ENCODE measurements at regions not wholly inside any gene's neighbourhood (a gene's known extent, or its start where the extent isn't known, plus 50 kb on each side); places are given as distances from the start of the nearest gene placed in this dataset.

DNA sequence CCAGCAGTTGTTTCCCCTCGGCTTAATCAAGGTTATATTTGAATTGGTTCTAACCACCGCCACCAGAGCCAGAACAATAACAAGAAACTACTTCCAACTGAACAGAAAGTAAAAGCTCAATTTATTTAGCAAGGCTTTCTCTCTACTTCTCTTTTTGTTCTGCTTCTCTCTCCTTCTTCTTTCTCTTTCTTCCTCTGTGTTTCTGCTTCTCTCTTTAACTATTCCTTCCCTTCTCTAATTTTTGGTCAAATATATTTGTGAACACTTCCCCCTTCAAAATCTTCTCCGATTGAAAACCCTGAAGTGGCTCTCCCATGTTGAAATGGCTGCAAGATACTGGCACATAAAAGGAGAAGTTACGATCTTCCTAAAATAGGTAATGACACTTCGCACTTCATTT, 1195.9 kb upstream of the PRKX start:
- Histone ChIP-seq H3K4ac (ENCODE audit: low read depth, low read length) (no peak overlapping the region), H3K4me2 (ENCODE audit: low read depth, low read length) (no peak overlapping the region), H3K23ac (ENCODE audit: low read depth, low read length) (no peak overlapping the region), H2BK20ac (ENCODE audit: low read depth, low read length) (no peak overlapping the region), H3K4me1 (ENCODE audit: control insufficient read depth, insufficient read depth, low read length) (no peaks in the 10 kb centered on the region), H3K18ac (ENCODE audit: low read depth, low read length) (no peak overlapping the region), H3K4me3 (ENCODE audit: insufficient read depth, low read depth, low read length) (no peak overlapping the region), H3K14ac (replicated peaks; ENCODE audit: low read depth, low read length) (no peak overlapping the region), H2BK15ac (ENCODE audit: low read depth, low read length) (no peak overlapping the region), H2BK120ac (ENCODE audit: low read depth, low read length) (no peak overlapping the region), H4K91ac (ENCODE audit: insufficient read depth, low read depth, low read length) (no peak overlapping the region), H2AFZ (replicated peaks; ENCODE audit: low read length, poor library complexity) (no peak overlapping the region), H4K5ac (ENCODE audit: low read depth, low read length) (no peak overlapping the region), H3K79me1 (ENCODE audit: low read depth in 1 of 2, low read length in 2 of 2) (no peaks in the 10 kb centered on the region), H3K9ac (ENCODE audit: low read depth, low read length) (no peak overlapping the region), H3K56ac (ENCODE audit: extremely low read depth, insufficient read depth, low read length) (no peak overlapping the region), H3K36me3 (ENCODE audit: control insufficient read depth, insufficient read depth, low read length) (no peaks in the 10 kb centered on the region), H3K9me1 (ENCODE audit: insufficient read depth, low read length) (no peaks in the 10 kb centered on the region), H4K20me1 (ENCODE audit: insufficient read depth, low read length) (no peaks in the 10 kb centered on the region), H2AK9ac (replicated peaks; ENCODE audit: low read depth, low read length, poor library complexity) (no peak overlapping the region), H2AK5ac (ENCODE audit: low read depth, low read length) (no peak overlapping the region), H2BK5ac (ENCODE audit: low read depth, low read length, poor library complexity, severe bottlenecking) (no peak overlapping the region), H3K27ac (ENCODE audit: insufficient read depth, low read length) (no peak overlapping the region), H4K8ac (ENCODE audit: low read depth in 2 of 2, low read length in 2 of 2) (no peak overlapping the region), H3K27me3 (ENCODE audit: control insufficient read depth, insufficient read depth, low read length) (no peaks in the 10 kb centered on the region), H3K9me3 (ENCODE audit: control insufficient read depth, insufficient read depth, low read length) (peaks cover 5% of the 10 kb centered on the region)
- ATAC-seq (ENCODE audit: low read depth) (no peak), DNase-seq (no peak)
- whole genome bisulfite sequencing, 2 experiments (ENCODE audit: extremely low coverage in 2 of 2, insufficient read length in 1 of 2): no CpG with 5 or more reads among the region's 5 CpGs
- intact Hi-C loops (cut with micrococcal nuclease): no loop called here
- ChIA-PET CTCF (no interaction called here), POLR2A (ENCODE audit: unreplicated experiment) (no interaction called here)
- in situ Hi-C loops (cut with MboI; ENCODE audit: low sequenced_read_pairs): no loop called here
- dilution Hi-C loops (cut with HindIII; ENCODE audit: low sequenced_read_pairs, unreplicated experiment): no loop called here
- no peak for TF ChIP-seq MAZ (IDR thresholded peaks at IDR 0.05; ENCODE audit: borderline replicate concordance, low read depth, low read length)
- TF ChIP-seq FOS (IDR thresholded peaks at IDR 0.05; ENCODE audit: low read depth, low read length): no peak
- no peak for TF ChIP-seq MAFK (IDR thresholded peaks at IDR 0.05; ENCODE audit: low read depth, low read length)
- no peak for TF ChIP-seq NFE2L2 (IDR thresholded peaks at IDR 0.05; ENCODE audit: low read depth, low read length)
- TF ChIP-seq RFX5 (IDR thresholded peaks at IDR 0.05; ENCODE audit: low read depth, low read length): no peak
- TF ChIP-seq POLR2A (IDR thresholded peaks at IDR 0.05; ENCODE audit: low read depth, low read length): no peak
- BruUV-seq (replicated peaks): no TSS peak

Data from IMR-90 (cell line).